DND-41 (cell line): ENCODE measurements at regions not wholly inside any gene's neighbourhood (a gene's known extent, or its start where the extent isn't known, plus 50 kb on each side); places are given as distances from the start of the nearest gene placed in this dataset.

Source experiments
- ATAC-seq: fragments of 200-7000 bp; cut with Tn5 transposase; 3 replicates; pipeline ENCODE4 v1.9.1; 2021; ENCODE audit warnings: low read depth; ENCODE audit not compliant: insufficient read depth
- DNase-seq: peaks from one replicate; pipeline ENCODE4 v3.0.0-alpha.2; 2020
- H2AFZ ChIP-seq: 2 replicates; pipeline ENCODE4 v1.6.0; 2012; ENCODE audit warnings: low read depth, low read length
- H3K27ac ChIP-seq: 2 replicates; pipeline ENCODE4 v1.5.1; 2012; ENCODE audit warnings: low read length, inconsistent platforms
- H3K27me3 ChIP-seq: fragments of 200-600 bp; sonication (generic); 2 replicates; pipeline ENCODE4 v1.6.0; 2012; ENCODE audit warnings: low read length, mild to moderate bottlenecking, inconsistent platforms; ENCODE audit not compliant: insufficient read depth, poor library complexity
- H3K36me3 ChIP-seq: 2 replicates; pipeline ENCODE4 v1.5.1; 2012; ENCODE audit warnings: low read length, inconsistent platforms; ENCODE audit not compliant: insufficient read depth
- H3K4me1 ChIP-seq: 2 replicates; pipeline ENCODE4 v1.5.1; 2012; ENCODE audit warnings: mild to moderate bottlenecking, low read length; ENCODE audit not compliant: insufficient read depth
- H3K4me2 ChIP-seq: 2 replicates; pipeline ENCODE4 v1.6.0; 2012; ENCODE audit warnings: mild to moderate bottlenecking, moderate library complexity, low read length, inconsistent platforms; ENCODE audit not compliant: insufficient read depth
- H3K4me3 ChIP-seq, 2 experiments: fragments of 200-600 bp in 1 of 2; shearing (Covaris generic) in 1 of 2; 2 replicates each; pipeline ENCODE4 v1.5.1; 2012 to 2016; ENCODE audit warnings: inconsistent platforms in 2 of 2, low read length in 2 of 2, mild to moderate bottlenecking in 2 of 2, low read depth in 1 of 2, moderate library complexity in 1 of 2
- H3K79me2 ChIP-seq: 2 replicates; pipeline ENCODE4 v1.6.0; 2012; ENCODE audit warnings: low read length, inconsistent platforms; ENCODE audit not compliant: insufficient read depth
- H3K9ac ChIP-seq: 2 replicates; pipeline ENCODE4 v1.6.0; 2012; ENCODE audit warnings: low read depth, mild to moderate bottlenecking, inconsistent platforms, low read length, moderate library complexity
- H3K9me3 ChIP-seq: 2 replicates; pipeline ENCODE4 v1.5.1; 2012; ENCODE audit warnings: low read length, moderate library complexity, mild to moderate bottlenecking, inconsistent platforms; ENCODE audit not compliant: insufficient read depth, severe bottlenecking
- H4K20me1 ChIP-seq: 2 replicates; pipeline ENCODE4 v1.6.0; 2012; ENCODE audit warnings: low read length; ENCODE audit not compliant: insufficient read depth
- CTCF ChIP-seq: IDR thresholded peaks from 2 replicates; pipeline ENCODE4 v1.5.1; 2012; ENCODE audit warnings: borderline replicate concordance, low read length, moderate library complexity, mild to moderate bottlenecking; ENCODE audit not compliant: poor library complexity, severe bottlenecking; ENCODE audit errors: extremely low read depth
- EZH2 ChIP-seq: IDR thresholded peaks from 3 replicates; pipeline ENCODE4 v1.6.1; 2012; ENCODE audit warnings: borderline replicate concordance, low read depth, mild to moderate bottlenecking, moderate library complexity, low read length, inconsistent platforms; ENCODE audit not compliant: severe bottlenecking

GRCh38 chr5:26231316-26231715 lies 807.1 kb downstream of the CDH9 start:
- DNase-seq (no peak), ATAC-seq (no peak)
- Histone ChIP-seq H4K20me1 (no peaks in the 10 kb centered on the region), H3K79me2 (no peaks in the 10 kb centered on the region), H3K4me3 (no peak overlapping the region), H3K9ac (no peak overlapping the region), H3K4me1 (no peaks in the 10 kb centered on the region), H3K9me3 (peaks cover 2% of the 10 kb centered on the region), H3K27ac (no peak overlapping the region), H3K27me3 (no peaks in the 10 kb centered on the region), H2AFZ (no peak overlapping the region), H3K36me3 (no peaks in the 10 kb centered on the region), H3K4me2 (no peak overlapping the region)
- TF ChIP-seq CTCF, result no peak
- no peak for TF ChIP-seq EZH2

DNA sequence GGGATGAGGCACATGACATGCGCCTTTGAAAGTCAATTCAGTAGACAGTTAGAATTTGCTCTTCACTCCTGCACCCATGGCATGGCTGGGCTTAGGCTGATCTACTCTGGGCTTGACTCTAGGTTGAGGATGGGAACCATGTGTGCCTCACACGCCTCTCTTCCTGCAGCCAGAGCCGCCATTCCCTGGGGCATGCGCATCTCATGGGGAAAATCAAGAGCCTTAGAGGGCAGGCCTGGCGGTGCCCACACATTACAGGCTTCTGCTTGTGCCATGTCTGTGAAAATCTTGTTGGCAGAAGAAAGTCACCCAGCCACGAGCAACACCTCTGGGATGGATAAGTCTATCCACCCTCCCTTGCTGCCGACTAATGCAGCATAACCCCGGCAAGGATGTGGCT lies 808.5 kb downstream of the CDH9 start:
- TF ChIP-seq EZH2, result no peak
- TF ChIP-seq CTCF, result no peak
- H3K79me2 ChIP-seq, result no peaks in the 10 kb centered on the region
- H3K27me3 ChIP-seq, result no peaks in the 10 kb centered on the region
- H3K4me1 ChIP-seq, result no peaks in the 10 kb centered on the region
- no peaks in the 10 kb centered on the region for H4K20me1 ChIP-seq
- no peak overlapping the region for H3K9ac ChIP-seq
- DNase-seq (no peak), ATAC-seq (no peak)
- H3K4me3 ChIP-seq, result no peak overlapping the region
- H2AFZ ChIP-seq, result no peak overlapping the region
- no peak overlapping the region for H3K4me2 ChIP-seq
- H3K9me3 ChIP-seq, result peaks cover 2% of the 10 kb centered on the region
- H3K27ac ChIP-seq, result no peak overlapping the region
- H3K36me3 ChIP-seq, result no peaks in the 10 kb centered on the region

DNA sequence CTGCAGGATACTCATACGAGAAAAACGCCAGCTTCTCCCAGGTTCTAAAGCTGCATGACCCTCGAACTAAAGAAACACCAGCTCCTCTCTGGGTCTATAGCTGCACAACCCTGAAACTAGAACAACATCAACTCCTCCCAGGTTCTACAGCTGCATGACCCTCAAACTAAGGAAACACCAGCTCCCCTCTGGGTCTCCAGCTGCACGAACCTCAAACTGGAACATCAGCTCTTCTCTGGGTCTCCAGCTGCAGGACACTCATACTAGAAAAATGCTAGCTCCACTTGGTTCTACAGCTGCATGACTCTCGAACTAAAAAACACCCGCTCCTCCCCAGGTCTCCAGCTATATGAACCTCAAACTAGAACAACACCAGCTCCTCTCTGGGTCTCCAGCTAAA lies 811.1 kb downstream of the CDH9 start:
- Histone ChIP-seq H2AFZ (no peak overlapping the region), H3K4me3 (no peak overlapping the region), H3K27ac (no peak overlapping the region), H3K79me2 (no peaks in the 10 kb centered on the region), H3K36me3 (no peaks in the 10 kb centered on the region), H3K4me1 (no peaks in the 10 kb centered on the region), H3K27me3 (no peaks in the 10 kb centered on the region), H3K4me2 (no peak overlapping the region), H3K9ac (no peak overlapping the region), H3K9me3 (peaks cover 2% of the 10 kb centered on the region), H4K20me1 (no peaks in the 10 kb centered on the region)
- no peak for TF ChIP-seq CTCF
- TF ChIP-seq EZH2, result no peak
- ATAC-seq, result no peak
- no peak for DNase-seq

DNA sequence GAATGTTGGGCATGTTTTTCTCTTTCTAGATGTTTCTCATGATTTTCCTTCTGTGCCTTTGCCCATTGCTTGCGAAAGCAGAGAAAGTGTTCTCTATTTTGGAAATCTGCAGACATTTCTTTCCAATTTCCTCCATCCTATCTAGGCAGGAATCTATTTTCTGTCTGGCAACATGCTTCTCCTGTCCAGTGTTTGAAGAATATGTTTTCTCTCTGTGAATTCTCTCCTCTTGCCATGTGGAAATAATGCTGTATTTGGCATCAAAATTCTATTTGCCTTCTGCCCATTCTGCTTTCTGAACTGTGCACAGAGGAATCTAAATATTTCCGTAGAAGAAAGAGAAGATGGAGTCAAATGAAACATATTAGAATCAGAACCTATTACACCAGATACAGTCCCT lies 833.3 kb downstream of the CDH9 start:
- no peaks in the 10 kb centered on the region for H3K36me3 ChIP-seq
- no peak overlapping the region for H3K27ac ChIP-seq
- ATAC-seq, result no peak
- TF ChIP-seq EZH2, result no peak
- no peak for TF ChIP-seq CTCF
- no peaks in the 10 kb centered on the region for H4K20me1 ChIP-seq
- H3K27me3 ChIP-seq, result no peaks in the 10 kb centered on the region
- no peaks in the 10 kb centered on the region for H3K9me3 ChIP-seq
- H3K4me3 ChIP-seq, result no peak overlapping the region
- no peaks in the 10 kb centered on the region for H3K4me1 ChIP-seq
- no peak for DNase-seq
- H3K4me2 ChIP-seq, result no peak overlapping the region
- H3K9ac ChIP-seq, result no peak overlapping the region
- no peaks in the 10 kb centered on the region for H3K79me2 ChIP-seq
- no peak overlapping the region for H2AFZ ChIP-seq
